PC-9 (cell line): ENCODE measurements at regions not wholly inside any gene's neighbourhood (a gene's known extent, or its start where the extent isn't known, plus 50 kb on each side); places are given as distances from the start of the nearest gene placed in this dataset.

ENCODE experiments used
- CTCF ChIP-seq: fragments of 200-600 bp; sonication (generic); conservative IDR thresholded peaks from 2 replicates; pipeline ENCODE4 v1.6.1; 2017; ENCODE audit warnings: mixed run types, antibody characterized with exemption, mild to moderate bottlenecking, moderate library complexity
- EZH2 ChIP-seq: fragments of 200-600 bp; sonication (generic); IDR thresholded peaks from 2 replicates; pipeline ENCODE4 v1.8.0; 2017; ENCODE audit warnings: antibody characterized with exemption, low read depth

DNA sequence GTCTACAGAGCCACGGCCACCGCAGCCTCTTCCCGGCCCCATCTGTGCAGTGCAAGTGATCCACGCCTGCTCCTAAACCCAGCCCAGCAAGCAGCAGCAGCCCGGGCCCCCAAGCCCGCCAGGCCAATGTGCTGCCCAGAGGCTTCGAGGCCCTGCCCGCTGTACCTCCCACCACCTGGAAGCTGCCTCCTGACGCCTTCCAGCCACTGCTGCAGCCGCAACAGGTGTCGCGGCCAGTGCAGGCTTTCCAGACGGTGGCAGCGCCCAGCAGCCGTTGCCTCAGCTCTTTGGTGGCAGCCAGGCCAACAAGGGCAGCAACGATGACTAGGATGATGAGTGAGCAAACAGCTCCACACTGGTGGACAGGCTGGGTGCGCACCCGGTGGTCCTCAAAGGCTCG lies 50.2 kb upstream of the TPM4 start:
- TF ChIP-seq EZH2: no peak
- TF ChIP-seq CTCF: no peak
